NB4 (cell line): ENCODE measurements at regions not wholly inside any gene's neighbourhood (a gene's known extent, or its start where the extent isn't known, plus 50 kb on each side); places are given as distances from the start of the nearest gene placed in this dataset.

ENCODE experiments used
- CTCF ChIP-seq: IDR thresholded peaks from one replicate; pipeline ENCODE4 v1.5.1; 2012; ENCODE audit warnings: low read depth, low read length
- MAX ChIP-seq: IDR thresholded peaks from 2 replicates; pipeline ENCODE4 v1.6.1; 2011; ENCODE audit warnings: low read depth, low read length
- MYC ChIP-seq: IDR thresholded peaks from 2 replicates; pipeline ENCODE4 v1.6.1; 2011; ENCODE audit warnings: low read depth, low read length
- POLR2A ChIP-seq: IDR thresholded peaks from 2 replicates; pipeline ENCODE4 v1.6.1; 2011; ENCODE audit warnings: mild to moderate bottlenecking; ENCODE audit not compliant: insufficient read length; ENCODE audit errors: extremely low read depth

GRCh38 chr2:104027321-104027720 lies 826.6 kb upstream of the POU3F3 start:
- TF ChIP-seq CTCF (no peak), MYC (no peak), POLR2A (no peak), MAX (no peak)
